SK-N-SH (cell line): ENCODE measurements at regions not wholly inside any gene's neighbourhood (a gene's known extent, or its start where the extent isn't known, plus 50 kb on each side); places are given as distances from the start of the nearest gene placed in this dataset.

Experiments
- POLR2AphosphoS5 ChIP-seq: IDR thresholded peaks from 2 replicates; pipeline ENCODE4 v1.6.1; 2012; ENCODE audit warnings: low read depth, low read length
- TF ChIP-seq, protein P1 (sequence below): fragments of 200-600 bp; sonication (generic); IDR thresholded peaks from 2 replicates; pipeline ENCODE4 v1.6.1; 2017; ENCODE audit warnings: antibody characterized with exemption, mild to moderate bottlenecking, moderate library complexity
- TF ChIP-seq, protein P2 (sequence below): fragments of 150-350 bp; IDR thresholded peaks from 2 replicates; pipeline ENCODE4 v1.6.1; 2016; ENCODE audit warnings: mild to moderate bottlenecking, low read depth, low read length

DNA sequence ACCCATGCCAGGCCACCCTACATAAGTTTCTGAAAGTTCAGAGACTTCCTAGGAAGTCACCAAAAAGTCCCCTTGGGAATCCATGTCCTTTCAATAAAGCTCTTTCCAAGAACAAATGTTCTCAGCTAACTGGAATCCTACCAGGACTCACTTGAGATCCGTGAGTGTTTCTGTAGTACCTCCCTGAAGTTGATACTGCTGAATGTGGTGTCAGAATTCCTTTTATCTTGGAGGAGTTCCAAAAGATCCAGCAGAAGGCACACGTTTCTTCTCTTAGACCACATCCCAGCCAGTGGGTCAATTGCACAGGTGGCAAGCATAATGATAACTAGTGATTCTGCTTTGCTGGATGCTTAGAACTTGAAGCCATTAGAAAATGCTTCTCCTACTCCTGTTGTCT is 689.7 kb upstream of the IGFBP3 start:
- TF ChIP-seq, protein P1, sequence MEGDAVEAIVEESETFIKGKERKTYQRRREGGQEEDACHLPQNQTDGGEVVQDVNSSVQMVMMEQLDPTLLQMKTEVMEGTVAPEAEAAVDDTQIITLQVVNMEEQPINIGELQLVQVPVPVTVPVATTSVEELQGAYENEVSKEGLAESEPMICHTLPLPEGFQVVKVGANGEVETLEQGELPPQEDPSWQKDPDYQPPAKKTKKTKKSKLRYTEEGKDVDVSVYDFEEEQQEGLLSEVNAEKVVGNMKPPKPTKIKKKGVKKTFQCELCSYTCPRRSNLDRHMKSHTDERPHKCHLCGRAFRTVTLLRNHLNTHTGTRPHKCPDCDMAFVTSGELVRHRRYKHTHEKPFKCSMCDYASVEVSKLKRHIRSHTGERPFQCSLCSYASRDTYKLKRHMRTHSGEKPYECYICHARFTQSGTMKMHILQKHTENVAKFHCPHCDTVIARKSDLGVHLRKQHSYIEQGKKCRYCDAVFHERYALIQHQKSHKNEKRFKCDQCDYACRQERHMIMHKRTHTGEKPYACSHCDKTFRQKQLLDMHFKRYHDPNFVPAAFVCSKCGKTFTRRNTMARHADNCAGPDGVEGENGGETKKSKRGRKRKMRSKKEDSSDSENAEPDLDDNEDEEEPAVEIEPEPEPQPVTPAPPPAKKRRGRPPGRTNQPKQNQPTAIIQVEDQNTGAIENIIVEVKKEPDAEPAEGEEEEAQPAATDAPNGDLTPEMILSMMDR, result no peak
- TF ChIP-seq, protein P2, sequence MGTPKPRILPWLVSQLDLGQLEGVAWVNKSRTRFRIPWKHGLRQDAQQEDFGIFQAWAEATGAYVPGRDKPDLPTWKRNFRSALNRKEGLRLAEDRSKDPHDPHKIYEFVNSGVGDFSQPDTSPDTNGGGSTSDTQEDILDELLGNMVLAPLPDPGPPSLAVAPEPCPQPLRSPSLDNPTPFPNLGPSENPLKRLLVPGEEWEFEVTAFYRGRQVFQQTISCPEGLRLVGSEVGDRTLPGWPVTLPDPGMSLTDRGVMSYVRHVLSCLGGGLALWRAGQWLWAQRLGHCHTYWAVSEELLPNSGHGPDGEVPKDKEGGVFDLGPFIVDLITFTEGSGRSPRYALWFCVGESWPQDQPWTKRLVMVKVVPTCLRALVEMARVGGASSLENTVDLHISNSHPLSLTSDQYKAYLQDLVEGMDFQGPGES, result no peak
- TF ChIP-seq POLR2AphosphoS5, result no peak
